GM19025 (cell line): ENCODE measurements at regions not wholly inside any gene's neighbourhood (a gene's known extent, or its start where the extent isn't known, plus 50 kb on each side); places are given as distances from the start of the nearest gene placed in this dataset.
"Not testable (repeated sequence)": the region's sequence is repeated elsewhere in the genome, so short reads cannot be mapped to it uniquely, and the experiment has no call there.

ENCODE experiments used
- ATAC-seq: cut with Tn5 transposase; IDR thresholded peaks from one replicate; pipeline ENCODE4 v1.9.1; 2021; ENCODE audit warnings: mild to moderate bottlenecking, low read depth, moderate library complexity; ENCODE audit not compliant: unreplicated experiment

DNA sequence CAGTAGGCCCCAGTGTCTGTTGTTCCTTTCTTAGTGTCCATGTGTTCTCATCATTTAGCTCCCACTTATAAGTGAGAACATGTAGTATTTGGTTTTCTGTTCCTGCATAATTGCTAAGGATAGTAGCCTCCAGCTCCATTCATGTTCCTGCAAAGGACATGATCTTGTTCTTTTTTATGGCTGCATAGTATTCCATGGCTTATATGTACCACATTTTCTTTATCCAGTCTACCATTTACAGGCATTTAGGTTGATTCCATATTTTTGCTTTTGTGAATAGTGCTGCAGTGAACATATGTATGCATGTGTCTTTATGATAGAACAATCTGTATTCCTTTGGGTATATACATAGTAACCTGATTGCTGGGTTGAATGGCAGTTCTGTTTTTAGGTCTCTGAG, 134.4 kb upstream of the MON1B start:
- not testable (repeated sequence) for ATAC-seq

DNA sequence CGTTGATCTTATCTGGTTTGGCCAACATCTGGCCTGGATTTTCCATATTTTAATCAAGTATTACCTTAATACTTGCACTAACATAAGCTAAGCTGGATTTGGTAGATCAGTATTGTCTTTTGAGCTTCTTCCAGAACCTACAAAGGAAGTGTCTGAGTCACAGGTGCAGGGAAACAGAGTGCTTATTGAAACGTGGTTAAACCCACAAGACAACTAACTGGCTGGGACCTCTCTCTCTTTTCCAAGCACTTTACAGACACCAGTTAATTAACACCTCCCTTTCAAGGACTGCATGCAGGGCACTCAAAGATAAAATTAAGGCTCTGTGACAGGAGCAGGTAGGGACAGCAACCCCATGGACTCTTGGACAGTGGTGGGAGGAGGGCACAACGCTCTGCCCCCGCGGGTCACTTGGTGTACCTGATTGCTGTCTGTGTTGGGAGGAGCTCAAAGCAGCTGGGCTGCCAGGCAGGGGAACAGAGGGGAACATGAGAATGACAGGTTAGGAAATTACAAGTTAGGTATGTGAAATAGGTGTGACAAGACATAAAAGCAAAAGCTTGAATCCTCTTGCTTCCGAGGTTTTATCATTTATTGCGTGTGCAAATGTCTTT, 133.7 kb upstream of the MON1B start:
- ATAC-seq: no peak

DNA sequence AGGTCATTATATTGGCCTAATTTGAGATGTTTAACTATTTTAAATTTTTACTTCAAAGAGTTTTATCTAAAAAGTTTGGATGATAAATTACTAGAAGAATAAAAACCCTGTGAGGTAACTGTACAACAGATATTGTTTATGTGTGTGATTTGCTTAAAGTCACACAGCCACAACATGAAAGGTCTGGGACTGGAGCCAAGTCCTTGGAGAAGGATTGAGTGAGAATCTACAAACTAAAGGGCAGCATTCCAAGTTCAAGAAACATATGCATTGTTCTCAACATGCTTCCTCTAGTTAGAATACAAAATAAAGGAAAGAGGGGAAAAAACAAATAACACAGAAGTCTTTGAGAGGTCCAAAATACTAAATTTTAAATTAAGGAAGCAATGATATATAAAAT, 131.5 kb upstream of the MON1B start:
- no peak for ATAC-seq

DNA sequence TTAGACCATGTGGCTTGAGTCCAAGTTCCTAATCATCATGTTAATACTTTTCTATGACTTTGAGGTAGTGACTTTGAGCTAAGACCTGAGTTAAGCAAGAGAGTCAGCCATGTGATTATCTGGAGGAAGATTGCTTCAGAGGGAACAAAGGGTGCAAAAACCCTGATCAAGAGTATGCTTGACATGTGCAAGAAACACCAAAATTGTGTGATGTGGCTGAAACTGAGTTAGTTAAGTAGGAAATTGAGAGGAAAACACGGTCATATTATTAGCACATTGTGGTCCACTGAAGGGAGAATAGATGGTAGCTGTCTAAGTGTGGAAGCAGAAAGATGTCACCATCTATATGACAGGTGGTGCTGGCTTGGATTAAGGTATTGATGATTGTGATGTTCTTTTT, 130.4 kb upstream of the MON1B start:
- ATAC-seq: no peak

DNA sequence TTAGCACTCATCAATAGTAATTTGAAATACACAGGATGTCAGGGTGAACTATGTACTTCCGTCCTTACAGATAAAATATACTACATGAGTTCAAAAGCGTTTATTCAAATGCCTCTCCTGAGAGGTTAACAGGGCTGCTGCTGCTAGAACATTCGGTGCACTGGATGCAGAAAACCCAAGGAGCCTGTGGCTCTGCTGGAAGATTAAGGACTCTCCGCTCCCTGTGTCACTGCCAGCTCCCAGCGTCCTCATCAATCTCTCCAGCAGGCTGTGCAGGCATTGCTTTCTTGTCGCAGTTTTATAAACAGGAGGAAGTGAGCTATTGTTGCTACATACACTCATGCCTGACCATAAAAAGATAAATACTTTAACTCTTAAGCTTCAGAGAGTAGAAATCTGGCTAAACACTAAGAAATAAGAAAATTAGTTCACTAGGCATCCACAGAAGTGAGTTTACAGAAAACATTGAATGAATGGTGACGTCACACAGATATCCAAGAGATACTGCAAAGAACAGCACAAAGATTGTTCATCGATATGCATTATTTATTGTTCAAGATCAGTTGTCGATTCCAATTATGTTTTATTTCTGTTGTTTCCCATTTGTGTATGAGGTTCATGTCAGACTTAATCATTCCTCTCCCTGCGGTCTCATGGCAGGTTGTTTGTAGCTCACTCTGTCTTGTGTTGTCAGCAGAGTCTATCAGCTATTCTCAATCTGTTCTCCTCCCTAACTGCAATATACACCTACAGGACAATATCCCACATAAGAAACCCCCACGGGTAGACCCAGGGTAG, 127.9 kb upstream of the MON1B start:
- ATAC-seq: no peak

DNA sequence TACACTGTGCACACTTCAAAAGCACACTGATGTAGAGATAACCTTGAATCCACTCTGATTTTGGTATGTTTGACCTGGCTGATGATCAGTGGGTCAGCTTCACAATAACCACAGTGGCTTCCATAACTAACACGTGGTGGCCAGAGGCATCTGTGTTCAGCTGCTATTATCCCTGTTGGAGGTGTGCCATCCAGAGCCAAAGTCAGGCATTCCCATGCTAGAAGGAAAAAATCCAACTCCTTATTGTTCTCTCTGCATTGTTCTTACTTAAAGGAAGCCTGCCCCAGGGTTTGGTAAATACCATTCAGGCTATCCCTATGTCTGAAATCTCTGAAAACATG, 127.3 kb upstream of the MON1B start:
- ATAC-seq: no peak

DNA sequence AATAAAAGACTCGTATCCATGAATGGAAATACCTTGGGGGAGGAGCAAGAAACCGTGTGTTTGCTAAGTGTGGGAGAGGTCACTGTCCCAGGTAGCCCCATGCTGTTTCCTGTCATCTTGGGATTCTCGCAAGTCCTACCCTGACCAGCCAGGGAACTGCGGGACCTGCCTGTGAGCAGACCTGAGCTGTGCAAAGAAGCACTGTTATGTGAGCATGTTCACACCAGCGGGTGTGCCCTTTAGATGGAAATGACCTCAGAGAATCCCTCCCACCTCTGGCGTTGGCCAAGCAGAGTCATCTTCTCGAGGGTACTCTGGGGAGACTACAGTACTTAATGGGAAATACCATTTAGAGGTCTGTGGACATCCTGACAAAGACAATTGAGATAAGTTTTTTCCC, 127.0 kb upstream of the MON1B start:
- no peak for ATAC-seq

DNA sequence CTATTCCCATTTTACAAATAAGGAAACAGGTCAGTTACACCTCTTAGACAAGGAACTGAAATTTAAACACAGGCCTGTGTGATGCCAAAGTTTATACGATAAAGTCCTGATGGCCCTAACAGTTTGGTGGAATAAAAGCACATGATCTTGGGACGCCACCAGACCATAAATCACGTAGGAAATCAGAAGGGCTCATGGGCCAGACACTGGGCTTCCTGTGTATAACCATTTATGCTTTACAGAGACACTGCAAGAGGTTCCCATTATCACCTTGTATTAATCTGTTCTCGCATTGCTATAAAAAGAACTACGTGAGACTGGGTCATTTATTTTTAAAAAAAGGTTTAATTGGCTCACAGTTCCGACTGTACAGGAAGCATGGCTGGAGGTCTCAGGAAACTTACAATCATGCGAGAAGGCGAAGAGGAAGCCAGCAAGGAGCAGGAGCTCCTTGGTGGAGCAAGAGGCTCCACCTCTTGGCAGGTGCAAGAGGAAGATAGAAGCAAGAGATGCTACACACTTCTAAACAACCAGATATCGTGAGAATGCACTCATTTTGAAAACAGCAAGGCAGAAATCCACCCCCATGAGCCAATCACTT, 124.0 kb upstream of the MON1B start:
- no peak for ATAC-seq

DNA sequence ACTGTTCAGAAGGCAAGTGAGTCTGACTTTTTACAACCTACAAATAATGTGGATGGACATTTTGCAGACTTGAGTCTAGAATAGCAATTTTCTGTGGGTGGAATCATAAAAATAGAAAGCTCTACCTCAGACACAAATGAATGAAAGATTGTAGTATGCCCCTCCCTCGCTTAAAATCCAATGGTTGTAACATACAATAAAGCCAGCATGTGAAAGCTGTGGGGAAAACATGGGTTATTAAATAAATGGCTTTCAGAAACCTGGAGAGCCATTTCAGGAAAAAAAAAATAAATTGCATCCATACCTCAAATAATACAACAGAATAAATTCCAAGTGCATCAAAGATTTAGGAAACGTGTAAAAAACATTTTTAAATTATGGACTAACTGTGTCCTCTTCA, 123.1 kb upstream of the MON1B start:
- no peak for ATAC-seq

DNA sequence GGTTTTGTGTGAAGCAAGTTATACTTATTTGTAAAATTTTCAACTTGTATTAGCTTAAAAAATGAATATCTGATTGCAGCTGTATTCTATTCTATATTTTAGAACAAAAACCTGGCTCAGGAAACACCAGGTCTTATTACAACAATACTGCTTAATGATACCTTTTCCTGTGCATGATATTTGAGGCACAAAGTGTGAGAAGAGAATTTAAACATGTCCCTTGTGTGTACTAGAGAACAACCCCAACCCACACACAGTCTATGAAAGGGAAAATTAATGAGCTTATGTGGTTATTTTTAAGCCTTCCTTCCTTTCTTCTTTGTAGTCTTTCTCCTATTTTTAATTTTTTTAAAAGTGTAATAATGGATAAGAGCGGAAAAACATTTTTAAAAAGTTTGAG, 122.6 kb upstream of the MON1B start:
- ATAC-seq: no peak

DNA sequence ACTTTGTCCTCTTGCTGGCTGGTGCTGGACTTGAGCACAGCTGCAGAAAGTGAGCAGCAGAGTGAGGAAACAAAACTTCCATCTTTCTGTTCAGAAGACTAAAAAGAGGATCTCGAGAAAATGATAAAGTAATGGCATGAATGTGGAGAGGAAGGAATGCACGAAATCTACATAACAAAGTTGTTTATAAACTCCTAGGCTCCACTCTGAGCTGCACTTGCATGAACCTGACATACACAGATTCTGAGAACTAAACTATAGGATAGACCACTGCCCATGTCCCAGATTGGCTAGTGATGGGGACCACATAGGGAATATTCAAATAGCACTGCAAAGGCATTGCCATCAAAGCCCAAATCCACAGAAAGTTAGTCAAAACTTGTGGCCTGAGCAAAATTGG, 121.1 kb upstream of the MON1B start:
- ATAC-seq: no peak

DNA sequence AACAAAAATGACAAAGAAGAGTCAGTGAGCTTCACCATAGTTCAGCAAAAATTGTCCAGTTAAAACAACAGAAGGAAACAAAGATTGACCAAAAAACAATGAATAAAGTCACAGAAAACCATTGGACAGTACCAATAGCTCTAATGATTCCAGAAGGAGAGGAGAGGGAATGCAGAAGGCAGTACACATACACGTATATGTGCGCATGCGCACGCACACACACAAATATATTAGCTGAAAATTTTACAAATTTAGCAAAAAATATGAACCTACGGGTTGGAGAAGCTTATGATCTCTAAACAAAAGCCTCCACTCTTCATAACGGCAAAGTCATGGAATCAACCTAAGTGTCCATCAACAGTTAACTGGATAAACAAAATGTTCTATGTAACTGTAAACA, 120.3 kb upstream of the MON1B start:
- ATAC-seq: no peak

DNA sequence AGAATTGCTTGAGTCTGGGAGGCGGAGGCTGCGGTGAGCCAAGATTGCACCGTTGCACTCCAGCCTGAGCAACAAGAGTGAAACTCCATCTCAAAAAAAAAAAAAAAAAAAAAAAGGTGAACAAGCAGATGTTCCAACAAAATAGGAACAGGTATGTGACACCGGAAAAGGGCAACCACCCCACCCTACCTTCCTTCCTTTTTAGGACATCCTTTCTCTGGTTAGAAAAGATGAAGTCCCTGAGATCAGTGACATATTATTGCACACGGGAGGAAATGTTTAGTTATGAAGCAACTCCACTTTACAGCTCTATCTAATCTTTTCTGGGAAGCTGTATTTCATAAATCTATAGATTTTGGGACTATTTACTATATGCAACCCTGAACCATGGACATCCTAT, 114.2 kb upstream of the MON1B start:
- ATAC-seq: no peak

DNA sequence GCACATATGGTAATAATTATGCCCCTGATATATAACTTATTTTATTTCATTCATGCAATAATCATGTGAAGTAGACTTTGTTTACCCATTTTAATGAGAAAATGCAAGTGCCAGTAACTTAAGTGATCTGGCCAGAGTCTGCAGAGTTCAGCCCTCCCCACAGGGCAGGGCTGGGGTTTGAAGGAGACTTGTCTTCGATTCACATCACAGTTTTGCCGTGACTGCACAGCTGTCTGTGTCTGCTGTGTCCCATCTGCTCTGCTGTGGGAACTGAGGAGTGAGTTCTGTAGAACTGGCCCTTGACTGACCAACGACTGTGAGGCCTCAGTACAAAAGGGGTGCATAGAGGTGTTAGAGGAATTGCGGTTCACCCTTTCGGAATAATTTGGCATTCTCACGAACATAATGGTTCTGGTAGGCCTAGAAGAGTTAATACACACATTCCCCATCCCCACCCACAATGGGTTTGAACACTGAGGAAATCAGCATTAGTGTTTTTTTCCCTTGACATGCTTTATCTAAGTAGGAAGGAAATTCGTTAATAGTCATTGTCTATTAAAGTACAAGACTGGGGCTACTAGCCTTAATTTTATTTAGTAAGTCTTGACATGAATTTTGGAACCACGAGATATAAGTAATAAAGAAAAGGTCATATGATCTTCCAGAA, 113.6 kb upstream of the MON1B start:
- ATAC-seq: no peak

DNA sequence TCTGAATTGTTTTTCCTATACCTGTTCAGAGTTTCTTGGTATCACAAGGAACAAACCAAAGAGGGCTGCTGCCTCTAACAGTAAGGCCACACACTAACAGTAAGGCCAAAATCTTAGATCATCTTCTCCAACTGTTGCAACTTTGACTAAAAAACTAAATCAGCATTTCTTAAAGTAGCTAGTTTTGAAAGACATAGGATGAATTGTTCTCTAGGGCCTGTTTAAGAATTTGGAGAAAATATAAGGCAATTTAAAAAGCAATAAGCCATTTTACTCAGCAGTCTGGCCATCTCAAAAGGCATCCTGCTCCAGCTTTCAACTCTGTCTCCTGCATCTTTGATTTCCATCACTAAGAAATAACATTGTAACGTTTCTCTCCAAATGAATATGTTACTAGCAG, 105.0 kb upstream of the MON1B start:
- no peak for ATAC-seq

DNA sequence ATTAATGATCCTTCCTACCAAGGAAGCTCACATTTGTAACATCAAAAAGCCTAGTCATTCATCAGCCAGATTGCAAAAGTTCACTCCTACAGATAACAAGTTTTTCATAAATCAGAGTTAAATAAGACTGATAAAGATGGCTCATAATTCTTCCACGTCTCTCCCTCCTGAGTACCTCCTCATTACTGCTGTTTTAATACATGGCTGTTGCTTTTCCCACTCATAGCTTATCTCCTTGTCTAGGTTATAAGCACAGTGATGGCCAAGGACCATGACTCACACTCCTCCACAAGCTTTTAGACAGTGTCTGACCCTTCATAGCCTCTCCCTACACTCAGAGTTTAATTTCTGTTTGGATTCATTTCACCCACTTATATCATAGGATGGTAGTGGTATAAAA, 100.9 kb upstream of the MON1B start:
- no peak for ATAC-seq

DNA sequence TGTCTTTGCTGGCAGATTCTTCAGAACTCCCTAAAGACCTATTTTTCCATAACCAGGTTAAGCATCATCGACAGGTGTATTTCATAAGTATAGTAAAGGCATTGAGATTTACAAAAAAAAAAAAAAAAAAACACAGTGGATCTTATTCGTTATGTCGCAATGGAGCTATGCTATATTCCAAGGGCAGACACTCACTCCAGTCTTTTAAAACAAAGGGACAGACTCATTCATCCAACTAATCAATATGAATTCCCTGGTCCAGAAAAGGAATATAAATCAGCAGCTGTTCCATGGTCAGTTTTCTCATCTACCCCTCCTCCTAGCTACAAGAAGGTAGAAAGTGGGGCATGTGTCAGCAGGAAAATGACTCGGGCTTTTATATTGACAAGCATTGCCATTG, 97.7 kb upstream of the MON1B start:
- no peak for ATAC-seq

DNA sequence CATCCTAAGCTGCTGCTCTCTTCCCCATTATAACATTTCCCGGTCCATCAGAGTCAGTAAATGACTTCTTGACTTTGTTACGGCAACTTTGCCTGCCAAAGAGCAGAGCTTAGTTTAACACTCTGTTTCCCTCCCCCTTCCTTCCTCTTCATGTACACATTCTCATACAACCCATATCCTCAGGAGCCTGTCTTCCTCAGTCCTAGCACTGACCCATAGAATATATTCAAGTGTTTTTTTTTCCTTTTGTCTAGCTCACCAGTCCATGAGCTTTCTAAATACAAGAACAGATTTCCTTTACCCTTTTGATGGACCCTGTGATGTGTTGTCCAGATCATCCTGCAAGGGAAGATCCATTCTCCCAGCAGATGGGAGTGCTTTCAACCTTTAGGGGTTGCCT, 97.0 kb upstream of the MON1B start:
- ATAC-seq: no peak

DNA sequence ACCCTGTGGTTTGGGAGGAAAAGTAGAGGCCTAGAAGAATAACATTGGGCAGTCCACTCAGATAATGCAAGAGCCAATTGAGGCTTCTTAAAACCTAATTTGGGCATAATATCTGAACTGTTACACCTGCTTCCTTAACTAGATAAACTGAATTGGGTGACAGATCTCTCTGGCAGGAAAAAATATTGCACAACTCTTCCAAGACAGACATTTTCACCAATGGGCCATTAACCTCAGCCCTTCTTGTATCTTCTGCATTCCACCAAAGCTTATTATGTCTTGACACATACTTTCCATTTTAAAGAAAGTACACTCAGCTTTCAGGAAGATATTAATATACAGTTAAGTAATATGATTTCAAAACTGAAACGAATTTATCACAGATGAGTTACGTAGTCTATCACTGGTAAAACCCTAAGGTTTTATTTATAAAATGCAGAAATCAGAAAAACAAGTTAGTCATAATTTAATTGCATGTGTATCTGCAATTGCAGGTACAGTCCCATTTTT, 79.9 kb upstream of the MON1B start:
- ATAC-seq: no peak

DNA sequence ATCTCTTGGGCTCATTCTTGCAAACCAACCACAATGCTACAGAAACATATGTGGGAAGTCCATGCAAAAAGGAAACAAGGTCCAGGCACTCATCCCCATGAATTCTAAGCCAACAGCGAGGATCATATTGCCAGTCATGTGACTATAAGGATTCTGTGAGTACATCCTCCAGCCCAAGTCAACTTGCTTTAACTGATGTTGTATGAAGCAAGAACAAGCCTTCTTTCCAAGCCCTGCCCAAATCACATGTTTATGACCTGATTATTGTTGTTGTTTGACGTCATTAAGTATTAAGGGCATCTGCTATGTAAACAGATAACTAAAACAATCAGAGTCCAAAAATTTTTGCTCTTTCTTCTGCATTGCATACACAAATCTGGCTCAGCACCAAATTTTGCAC, 78.2 kb upstream of the MON1B start:
- ATAC-seq: no peak

DNA sequence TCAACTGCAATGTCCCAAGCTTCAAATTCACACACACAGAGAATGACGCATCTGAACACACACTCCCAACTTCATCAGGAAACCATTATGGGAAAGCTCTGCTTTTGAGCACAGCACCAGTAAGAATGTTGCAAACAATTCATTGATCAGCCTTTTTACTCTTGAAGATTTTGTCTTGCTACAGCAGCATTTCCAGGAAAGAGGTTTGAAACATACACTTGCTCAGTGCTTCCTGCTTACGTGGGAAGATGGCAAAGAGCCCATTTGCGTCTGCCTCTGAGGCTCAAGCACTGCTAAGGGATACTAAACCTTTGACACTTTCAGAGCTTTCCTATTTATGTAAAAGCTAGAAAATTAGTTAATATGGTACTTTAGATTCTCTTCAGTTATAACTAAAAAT, 77.2 kb upstream of the MON1B start:
- no peak for ATAC-seq
